H9 (cell line): ENCODE measurements at regions not wholly inside any gene's neighbourhood (a gene's known extent, or its start where the extent isn't known, plus 50 kb on each side); places are given as distances from the start of the nearest gene placed in this dataset.

Experiments used
- DNase-seq: peaks from one replicate; pipeline ENCODE4 v3.0.0-alpha.2; 2017
- H2AFZ ChIP-seq: one replicate; pipeline ENCODE4 v1.6.1; 2013; ENCODE audit warnings: mild to moderate bottlenecking, low read length, control low read depth, moderate library complexity
- H2AK5ac ChIP-seq: 2 replicates; pipeline ENCODE4 v1.6.1; 2013; ENCODE audit warnings: low read length, control low read depth, mixed read lengths; ENCODE audit not compliant: insufficient read length
- H2BK120ac ChIP-seq: one replicate; pipeline ENCODE4 v1.6.1; 2013; ENCODE audit warnings: low read depth, mild to moderate bottlenecking, low read length, control low read depth, inconsistent platforms; ENCODE audit not compliant: poor library complexity, severe bottlenecking
- H2BK12ac ChIP-seq: 2 replicates; pipeline ENCODE4 v1.6.1; 2013; ENCODE audit warnings: low read length, control low read depth, mixed read lengths, low read depth; ENCODE audit not compliant: insufficient read length
- H2BK15ac ChIP-seq: 2 replicates; pipeline ENCODE4 v1.6.1; 2013; ENCODE audit warnings: low read depth, low read length, control low read depth
- H2BK20ac ChIP-seq: one replicate; pipeline ENCODE4 v1.6.1; 2013; ENCODE audit warnings: low read depth, mild to moderate bottlenecking, low read length, control low read depth, inconsistent platforms; ENCODE audit not compliant: poor library complexity, severe bottlenecking
- H2BK5ac ChIP-seq: 2 replicates; pipeline ENCODE4 v1.6.1; 2013; ENCODE audit warnings: low read length, control low read depth, mixed read lengths; ENCODE audit not compliant: insufficient read length
- H3K14ac ChIP-seq: 2 replicates; pipeline ENCODE4 v1.6.1; 2013; ENCODE audit warnings: low read length, control low read depth; ENCODE audit not compliant: insufficient read depth
- H3K18ac ChIP-seq: 2 replicates; pipeline ENCODE4 v1.6.1; 2013; ENCODE audit warnings: low read depth, mild to moderate bottlenecking, mixed read lengths, low read length, control low read depth; ENCODE audit not compliant: insufficient read length
- H3K23ac ChIP-seq: 2 replicates; pipeline ENCODE4 v1.6.1; 2013; ENCODE audit warnings: low read length, control low read depth, mixed read lengths, low read depth; ENCODE audit not compliant: insufficient read length
- H3K23me2 ChIP-seq: 2 replicates; pipeline ENCODE4 v1.6.1; 2013; ENCODE audit warnings: low read depth, mild to moderate bottlenecking, mixed read lengths, low read length, control low read depth; ENCODE audit not compliant: insufficient read length, poor library complexity, severe bottlenecking
- H3K27ac ChIP-seq: 2 replicates; pipeline ENCODE4 v1.5.1; 2013; ENCODE audit warnings: low read length, control low read depth, mixed read lengths, low read depth; ENCODE audit not compliant: insufficient read length
- H3K27me3 ChIP-seq: 2 replicates; pipeline ENCODE4 v1.6.1; 2013; ENCODE audit warnings: low read length, control low read depth, inconsistent platforms; ENCODE audit not compliant: insufficient read depth
- H3K4ac ChIP-seq: 2 replicates; pipeline ENCODE4 v1.6.1; 2013; ENCODE audit warnings: low read depth, mild to moderate bottlenecking, control low read depth, inconsistent platforms, low read length, moderate library complexity
- H3K4me1 ChIP-seq: 2 replicates; pipeline ENCODE4 v1.6.1; 2013; ENCODE audit warnings: low read length, control low read depth, inconsistent platforms; ENCODE audit not compliant: insufficient read depth
- H3K4me2 ChIP-seq: 2 replicates; pipeline ENCODE4 v1.6.1; 2013; ENCODE audit warnings: low read length, control low read depth, mixed read lengths; ENCODE audit not compliant: insufficient read length, insufficient read depth
- H3K56ac ChIP-seq: 2 replicates; pipeline ENCODE4 v1.6.1; 2013; ENCODE audit warnings: low read depth, mild to moderate bottlenecking, mixed read lengths, low read length, control low read depth; ENCODE audit not compliant: insufficient read length
- H3K79me1 ChIP-seq: 2 replicates; pipeline ENCODE4 v1.6.1; 2013; ENCODE audit warnings: low read depth, mild to moderate bottlenecking, moderate library complexity, low read length, control low read depth, inconsistent platforms; ENCODE audit not compliant: insufficient read depth, poor library complexity, severe bottlenecking
- H3K79me2 ChIP-seq: 2 replicates; pipeline ENCODE4 v1.6.1; 2013; ENCODE audit warnings: low read length, control low read depth, inconsistent platforms; ENCODE audit not compliant: insufficient read depth
- H3K9ac ChIP-seq: 2 replicates; pipeline ENCODE4 v1.6.1; 2013; ENCODE audit warnings: low read length, control low read depth, mixed read lengths; ENCODE audit not compliant: insufficient read length; ENCODE audit errors: extremely low read depth
- H3K9me3 ChIP-seq: one replicate; pipeline ENCODE4 v1.6.1; 2013; ENCODE audit warnings: low read depth, low read length, inconsistent platforms; ENCODE audit not compliant: control insufficient read depth
- H3T11ph ChIP-seq: one replicate; pipeline ENCODE4 v1.6.1; 2013; ENCODE audit warnings: mild to moderate bottlenecking, low read length, control low read depth, inconsistent platforms
- H4K20me1 ChIP-seq: one replicate; pipeline ENCODE4 v1.6.1; 2013; ENCODE audit not compliant: control insufficient read depth, insufficient read length, insufficient read depth
- H4K5ac ChIP-seq: 2 replicates; pipeline ENCODE4 v1.6.1; 2013; ENCODE audit warnings: low read depth, mild to moderate bottlenecking, mixed read lengths, low read length, control low read depth; ENCODE audit not compliant: insufficient read length
- H4K8ac ChIP-seq: replicated peaks from 2 replicates; pipeline ENCODE4 v1.6.1; 2013; ENCODE audit warnings: low read length, control low read depth, mixed read lengths, low read depth; ENCODE audit not compliant: insufficient read length
- H4K91ac ChIP-seq: 2 replicates; pipeline ENCODE4 v1.6.1; 2013; ENCODE audit warnings: low read depth, mild to moderate bottlenecking, moderate library complexity, mixed read lengths, low read length, control low read depth; ENCODE audit not compliant: insufficient read length
- H3K27ac Mint-ChIP-seq, 3 experiments: 2 replicates in 2 of 3; 3 replicates in 1 of 3; pipeline ENCODE4 v1.8.0; 2020 to 2021; ENCODE audit warnings: mixed read lengths in 3 of 3, mild to moderate bottlenecking in 1 of 3, moderate library complexity in 1 of 3
- H3K27me3 Mint-ChIP-seq: 2 replicates; pipeline ENCODE4 v1.8.0; 2021; ENCODE audit warnings: low read depth, mild to moderate bottlenecking, moderate library complexity, mixed read lengths
- H3K36me3 Mint-ChIP-seq, 3 experiments: 2 replicates in 2 of 3; 3 replicates in 1 of 3; pipeline ENCODE4 v1.8.0; 2020 to 2021; ENCODE audit warnings: low read depth in 3 of 3, mixed read lengths in 3 of 3; ENCODE audit not compliant: insufficient read depth in 1 of 3
- H3K4me1 Mint-ChIP-seq, 2 experiments: 2 replicates each; pipeline ENCODE4 v1.8.0; 2020; ENCODE audit warnings: mixed read lengths in 2 of 2
- H3K4me3 Mint-ChIP-seq, 2 experiments: 2 replicates in 1 of 2; 3 replicates in 1 of 2; pipeline ENCODE4 v1.8.0; 2020 to 2021; ENCODE audit warnings: mild to moderate bottlenecking in 2 of 2, mixed read lengths in 2 of 2, moderate library complexity in 1 of 2
- H3K9me3 Mint-ChIP-seq, 2 experiments: 2 replicates in 1 of 2; 3 replicates in 1 of 2; pipeline ENCODE4 v1.8.0; 2020; ENCODE audit warnings: mild to moderate bottlenecking in 2 of 2, mixed read lengths in 2 of 2, moderate library complexity in 1 of 2
- CTCF ChIP-seq: fragments of 200-600 bp; sonication (generic); conservative IDR thresholded peaks from 3 replicates; pipeline ENCODE4 v1.8.0; 2021; ENCODE audit warnings: antibody characterized with exemption, mild to moderate bottlenecking
- WGBS: extraction: QIAGEN DNeasy Blood & Tissue Kit; methylation state at CpG from one replicate; pipeline ENCODE4 v1.1.7; 2013; ENCODE audit warnings: missing lambda C conversion rate, low lambda C conversion rate, mixed read lengths; ENCODE audit not compliant: insufficient read length; ENCODE audit errors: extremely low coverage; 5-methylcytosine and 5-hydroxymethylcytosine counted together

- TF ChIP-seq CTCF: no peak
- Histone ChIP-seq H2BK12ac (no peak overlapping the region), H3K56ac (no peak overlapping the region), H3K23ac (no peak overlapping the region), H3K4me2 (no peak overlapping the region), H3K27me3 (no peaks in the 10 kb centered on the region), H2BK120ac (no peak overlapping the region), H3K9me3 (no peaks in the 10 kb centered on the region), H4K91ac (no peak overlapping the region), H3K79me2 (no peaks in the 10 kb centered on the region), H3K79me1 (no peaks in the 10 kb centered on the region), H4K5ac (no peak overlapping the region), H4K20me1 (no peaks in the 10 kb centered on the region), H3K27ac (peak overlapping the region; percentile 71), H2AFZ (no peak overlapping the region), H2BK20ac (peak overlapping the region; percentile 90), H3K18ac (no peak overlapping the region), H3K4me1 (no peaks in the 10 kb centered on the region; the same call in 1 of the 2 replicates), H3T11ph (no peak overlapping the region), H3K9ac (no peak overlapping the region), H2BK15ac (no peak overlapping the region), H3K4ac (no peak overlapping the region), H2AK5ac (no peak overlapping the region), H3K23me2 (no peaks in the 10 kb centered on the region), H4K8ac (no peak overlapping the region), H3K14ac (no peak overlapping the region), H2BK5ac (no peak overlapping the region)
- H3K36me3 Mint-ChIP-seq: peaks cover 0 to 2% (median 2%) of the 10 kb centered on the region in 3 experiments; a peak in 4 of 7 replicates
- H3K4me3 Mint-ChIP-seq: no peak overlapping the region
- DNase-seq: no peak
- WGBS: no CpG with 5 or more reads among the region's 4 CpGs
- peaks cover 0 to 2% of the 10 kb centered on the region in 2 experiments; a peak in 3 of 5 replicates for H3K9me3 Mint-ChIP-seq
- H3K27ac Mint-ChIP-seq: peak overlapping the region; percentile 50 to 98 (median 92)
- peaks cover 17 to 18% of the 10 kb centered on the region in 2 experiments for H3K4me1 Mint-ChIP-seq
- no peaks in the 10 kb centered on the region for H3K27me3 Mint-ChIP-seq
Measured at GRCh38 chr3:94413336-94414108, 350.7 kb downstream of the NSUN3 start.
